GM21390 (cell line): ENCODE measurements at regions not wholly inside any gene's neighbourhood (a gene's known extent, or its start where the extent isn't known, plus 50 kb on each side); places are given as distances from the start of the nearest gene placed in this dataset.

Experiments
- ATAC-seq: cut with Tn5 transposase; IDR thresholded peaks from one replicate; pipeline ENCODE4 v1.9.1; 2021; ENCODE audit not compliant: unreplicated experiment

DNA sequence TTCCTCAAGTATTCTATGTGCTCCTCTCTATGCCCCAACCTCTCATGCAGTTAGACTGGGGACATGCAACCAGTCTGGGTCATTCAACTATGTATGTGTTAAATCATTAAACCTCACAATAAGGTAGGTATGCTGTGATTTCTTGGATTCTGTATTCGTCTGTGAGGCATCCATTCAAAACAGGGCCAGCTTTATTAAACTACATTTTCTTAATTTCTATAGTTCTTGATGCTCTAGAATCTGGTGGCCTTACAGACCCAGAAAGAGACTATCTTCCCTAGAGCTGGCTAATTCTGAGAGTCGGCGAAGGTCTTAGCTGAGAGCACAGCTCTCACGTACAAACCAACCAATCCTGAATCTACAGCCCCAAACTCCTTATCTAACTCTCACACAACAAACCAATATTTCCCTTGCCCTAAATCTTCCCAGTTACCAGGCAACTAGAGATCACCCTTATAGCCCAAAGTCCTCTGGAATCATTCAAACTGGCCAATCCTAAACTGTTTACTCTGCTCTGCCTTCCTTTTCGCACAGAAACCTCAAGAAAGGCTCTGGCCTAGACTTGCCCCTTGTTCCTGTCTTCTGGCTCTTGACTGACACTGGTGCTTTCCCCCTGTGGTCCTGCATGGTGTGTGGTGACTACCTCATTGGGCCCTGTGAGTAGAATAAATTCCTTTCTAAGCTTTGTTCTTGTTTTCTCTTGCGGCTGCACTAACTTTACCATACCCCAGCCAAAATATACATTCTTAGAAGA, 203.5 kb upstream of the TET2 start:
- ATAC-seq, result peak; percentile 44

DNA sequence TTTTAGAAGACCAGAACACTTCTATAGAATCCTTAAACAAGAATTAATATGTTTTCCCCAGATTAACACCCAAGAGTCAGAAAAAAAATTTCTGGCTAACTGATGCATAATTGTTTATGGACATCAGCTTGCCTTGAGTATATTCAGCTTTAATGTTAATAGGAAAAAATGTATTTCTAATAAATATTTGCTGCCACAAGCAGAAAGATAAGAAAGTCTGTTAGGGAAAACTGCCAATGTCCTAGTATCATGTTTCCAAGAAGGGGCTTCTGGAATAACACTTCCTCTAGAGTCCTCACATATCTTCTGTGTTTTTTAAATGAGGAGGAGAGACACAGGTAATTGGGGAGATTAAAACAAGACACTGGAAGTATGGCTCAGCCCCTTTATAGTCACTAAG, 202.1 kb upstream of the TET2 start:
- no peak for ATAC-seq

DNA sequence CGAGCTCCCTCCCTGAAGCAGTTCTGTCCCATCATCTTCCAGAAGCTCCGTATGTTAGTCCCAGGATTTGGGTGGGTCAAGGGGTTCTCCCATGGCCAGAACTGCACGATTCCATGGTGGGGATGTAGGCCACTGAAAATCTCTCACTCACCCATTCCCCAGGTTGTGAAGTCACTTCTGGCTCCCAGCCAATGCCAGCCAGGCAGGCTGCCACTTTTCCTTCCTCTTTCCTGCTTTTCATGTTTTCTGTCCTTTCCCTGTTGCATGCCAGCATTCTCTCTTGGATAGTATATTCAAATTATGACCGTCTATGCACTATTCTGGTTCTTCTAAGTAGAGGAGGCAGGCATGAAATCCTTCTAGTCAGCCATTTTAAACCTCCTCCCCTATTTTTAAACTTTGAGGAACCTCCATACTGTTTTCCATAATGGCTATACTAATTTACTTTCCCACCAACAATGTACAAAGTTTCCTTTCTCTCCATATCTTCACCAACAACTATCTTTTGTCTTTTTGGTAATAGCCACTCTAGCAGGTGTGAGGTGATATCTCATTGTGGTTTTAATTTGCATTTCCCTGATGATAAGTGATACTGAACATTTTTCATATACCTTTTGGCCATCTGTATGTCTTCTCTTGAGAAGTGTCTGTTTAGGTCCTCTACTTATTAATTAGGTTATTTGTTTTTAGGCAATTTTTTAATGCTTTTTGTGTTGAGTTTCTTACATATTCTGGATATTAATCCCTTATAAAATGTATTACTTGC, 182.1 kb upstream of the TET2 start:
- ATAC-seq, result peak; percentile 44

DNA sequence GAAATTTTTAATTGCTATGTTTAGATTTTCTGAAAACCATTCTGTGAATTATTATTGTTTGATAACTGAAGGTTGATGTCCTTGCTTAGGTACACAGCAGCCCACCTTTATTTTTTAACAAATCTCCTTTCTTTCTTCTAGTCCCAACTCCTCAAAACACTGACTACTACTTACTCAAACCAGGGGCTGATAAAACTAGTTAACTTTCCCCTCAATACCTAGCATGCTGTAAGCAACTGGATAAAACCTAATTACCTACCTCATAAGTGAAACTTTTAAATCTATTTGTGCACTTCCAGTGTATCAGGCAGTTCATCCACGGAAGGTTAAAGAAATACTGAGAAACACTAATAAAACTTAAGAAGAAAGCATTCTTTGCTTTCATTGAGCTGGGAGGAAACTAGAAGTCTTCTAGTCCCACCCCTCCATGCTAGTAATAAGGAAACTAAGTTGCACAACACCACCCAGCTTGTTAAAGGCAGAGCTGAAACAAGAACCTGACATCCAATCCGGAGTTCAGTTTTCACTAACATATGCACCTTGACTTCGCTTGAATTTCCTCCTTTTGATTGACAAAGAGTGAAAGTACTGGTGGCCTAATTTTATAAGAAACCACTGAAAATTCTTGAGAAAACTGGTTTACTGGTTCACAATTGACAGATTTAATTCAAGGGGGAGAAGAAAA, 180.2 kb upstream of the TET2 start:
- ATAC-seq, result peak; percentile 93

DNA sequence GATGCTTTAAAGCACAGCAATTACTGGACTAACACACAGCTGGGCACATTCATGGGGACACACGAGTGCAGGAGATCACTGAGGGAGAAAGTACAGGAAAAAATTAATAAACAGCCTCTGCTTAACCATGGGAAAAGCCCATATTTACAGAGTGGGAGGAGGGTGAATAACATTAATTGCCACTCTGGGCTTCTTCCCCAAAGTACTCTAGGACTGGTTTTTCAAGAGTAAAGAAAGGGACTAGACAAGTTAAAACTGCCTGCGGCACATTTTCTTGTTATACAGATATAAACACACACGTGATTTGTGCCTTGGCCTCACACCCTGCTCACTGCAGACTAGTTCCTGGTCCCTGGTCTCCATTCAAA, 179.7 kb upstream of the TET2 start:
- peak; percentile 24 for ATAC-seq

DNA sequence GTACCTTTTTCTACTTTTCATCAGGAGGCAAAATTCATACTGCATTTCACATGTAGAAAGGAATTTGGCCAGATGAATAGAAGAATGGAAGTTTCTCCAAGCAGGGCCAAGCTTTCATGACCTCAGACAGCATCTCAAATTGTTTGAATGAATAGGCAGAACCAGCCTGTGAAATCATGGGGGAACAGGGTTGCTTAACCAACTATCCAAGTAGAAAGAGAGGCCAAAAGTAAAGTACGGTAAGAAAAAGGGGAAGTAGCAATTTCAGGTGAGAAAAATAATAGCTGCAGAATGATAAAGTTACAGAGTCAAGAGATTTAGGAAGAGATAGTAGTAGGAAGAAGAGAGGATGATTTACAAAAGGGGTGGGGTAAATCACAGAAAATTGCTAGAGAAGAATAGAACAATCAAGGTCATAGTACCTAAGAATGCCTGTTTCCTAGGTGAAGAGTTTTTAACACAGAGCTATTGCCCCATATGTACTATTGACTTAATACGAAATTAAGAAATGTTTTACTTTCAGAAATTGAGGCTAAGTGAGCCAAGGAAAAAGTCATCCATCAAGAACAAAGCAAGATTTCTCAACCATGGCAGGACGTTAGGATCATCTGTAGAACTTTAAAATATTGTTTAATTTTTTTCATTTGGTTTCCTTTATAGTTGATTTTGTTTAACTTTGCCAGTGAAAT, 177.1 kb upstream of the TET2 start:
- no peak for ATAC-seq

DNA sequence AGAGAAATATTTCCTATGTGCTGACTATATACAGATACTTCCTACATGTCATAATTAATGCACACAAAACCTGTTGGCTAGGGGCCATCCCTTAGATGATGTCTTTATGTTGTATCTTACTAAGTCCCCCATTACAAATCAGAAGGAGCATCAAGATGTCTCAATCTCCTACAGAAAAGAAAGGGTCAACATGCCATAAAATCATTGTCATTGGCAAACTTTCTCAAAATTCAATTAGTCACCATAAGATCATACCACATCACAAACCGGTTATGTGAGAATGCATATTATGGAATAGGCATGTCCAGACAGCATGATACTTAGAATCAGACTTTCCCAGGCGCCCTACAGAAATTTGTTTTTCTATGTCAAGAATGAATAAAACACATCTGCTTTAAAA, 175.2 kb upstream of the TET2 start:
- ATAC-seq, result no peak

DNA sequence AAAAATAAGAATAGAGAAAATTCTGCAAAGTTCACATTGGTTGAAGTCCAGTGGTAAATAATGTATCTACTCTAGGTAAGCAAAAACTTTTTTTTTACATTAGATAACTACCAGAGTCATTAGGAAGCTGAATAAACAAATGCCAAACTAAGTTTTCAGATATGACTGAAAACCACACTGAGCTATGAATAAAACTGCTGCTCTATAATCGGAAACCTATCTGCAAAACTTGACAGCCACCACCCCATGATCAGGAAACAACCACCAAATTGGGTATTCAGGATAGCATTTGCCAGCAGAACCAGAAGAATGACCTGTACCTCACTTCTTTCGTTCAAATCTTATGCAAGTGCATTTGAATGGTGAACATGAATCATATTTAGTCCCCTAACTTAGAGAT, 173.0 kb upstream of the TET2 start:
- peak; percentile 47 for ATAC-seq

DNA sequence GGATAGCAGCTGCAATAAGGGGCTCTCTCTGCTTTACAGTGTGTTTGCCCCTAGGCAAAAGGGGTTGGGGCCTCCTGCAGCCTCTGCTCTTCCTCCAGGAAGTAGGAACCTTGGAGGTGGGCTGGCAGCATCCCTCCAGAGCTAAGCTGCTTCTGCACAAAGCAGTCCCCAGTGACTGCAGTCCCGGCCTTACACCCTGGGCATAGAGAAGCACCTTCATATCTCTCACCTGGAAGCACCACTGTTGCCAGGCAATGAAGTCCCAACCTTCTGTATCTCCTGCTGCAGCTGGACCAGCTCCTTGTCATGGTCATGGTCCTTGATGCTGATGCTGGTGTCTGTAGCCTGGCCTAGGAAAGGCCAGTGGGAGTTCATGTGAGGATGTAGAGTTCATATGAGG, 171.1 kb upstream of the TET2 start:
- ATAC-seq, result no peak

DNA sequence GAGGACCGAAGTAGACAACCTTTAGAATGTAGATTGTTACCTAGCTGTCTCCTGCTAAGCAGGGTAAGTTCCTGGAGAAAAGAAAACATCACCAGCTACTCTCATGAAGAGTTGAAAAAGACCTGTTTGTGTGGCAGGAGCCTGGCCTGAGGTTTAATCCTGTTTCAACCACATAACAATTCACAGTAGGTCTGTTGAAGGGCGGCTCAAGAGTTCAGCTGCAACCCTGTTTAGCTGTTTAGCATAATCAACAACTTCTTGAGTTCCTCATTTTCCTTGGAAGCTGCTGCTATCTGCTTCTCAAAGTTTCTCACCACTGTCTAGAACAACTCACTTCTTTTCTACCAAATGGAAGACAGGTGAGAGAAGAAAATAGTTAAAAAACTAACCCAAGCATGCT, 170.4 kb upstream of the TET2 start:
- peak; percentile 52 for ATAC-seq

DNA sequence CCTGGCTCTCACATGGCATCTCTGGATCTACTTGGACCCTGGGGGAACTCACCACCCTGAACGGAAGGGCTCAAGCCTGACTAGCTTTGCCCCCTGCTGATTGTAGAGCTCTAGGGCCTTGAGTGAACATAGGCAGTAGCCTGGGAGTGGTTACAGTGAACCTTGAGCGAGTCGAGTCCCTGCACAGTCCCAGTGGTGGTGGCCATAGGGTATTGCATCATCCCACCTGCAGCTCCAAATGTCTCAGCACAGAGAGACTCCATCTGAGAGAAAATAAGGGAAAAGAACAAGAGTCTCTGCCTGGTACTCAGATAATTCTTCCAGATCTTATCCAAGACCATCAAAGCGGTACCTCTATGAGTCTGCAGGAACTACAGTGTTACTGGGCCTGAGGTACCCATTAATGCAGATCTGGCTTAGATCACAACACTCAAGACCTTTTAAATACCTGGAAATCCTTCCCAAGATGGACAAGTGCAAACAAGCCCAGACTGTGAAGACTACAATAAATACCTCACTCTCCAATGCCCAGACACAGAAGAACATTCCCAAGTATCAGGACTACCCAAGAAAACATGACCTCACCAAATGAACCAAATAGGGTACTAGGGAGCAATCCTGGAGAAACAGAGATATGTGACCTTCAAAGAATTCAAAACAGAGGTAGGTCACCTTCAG, 167.5 kb upstream of the TET2 start:
- ATAC-seq, result no peak

DNA sequence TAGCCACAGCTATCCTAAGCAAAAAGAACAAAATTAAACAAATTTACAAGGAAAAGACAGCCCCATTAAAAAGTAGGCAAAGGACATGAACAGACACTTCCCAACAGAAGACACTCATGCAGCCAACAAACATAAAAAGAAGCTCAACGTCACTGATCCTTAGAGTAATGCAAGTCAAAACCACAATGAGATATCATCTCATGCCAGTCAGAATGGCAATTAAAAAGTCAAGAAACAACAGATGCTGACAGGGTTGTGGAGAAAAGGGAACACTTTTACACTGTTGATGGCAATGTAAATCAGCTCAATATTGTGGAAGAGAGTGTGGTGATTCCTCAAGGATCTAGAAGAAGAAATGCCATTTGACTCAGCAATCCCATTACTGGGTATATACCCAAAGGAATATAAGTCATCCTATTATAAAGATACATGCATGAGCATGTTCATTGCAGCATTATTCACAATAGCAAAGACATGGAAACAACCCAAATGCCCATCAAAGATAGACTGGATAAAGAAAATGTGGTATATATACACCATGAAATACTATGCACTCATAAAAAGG, 163.0 kb upstream of the TET2 start:
- no peak for ATAC-seq

DNA sequence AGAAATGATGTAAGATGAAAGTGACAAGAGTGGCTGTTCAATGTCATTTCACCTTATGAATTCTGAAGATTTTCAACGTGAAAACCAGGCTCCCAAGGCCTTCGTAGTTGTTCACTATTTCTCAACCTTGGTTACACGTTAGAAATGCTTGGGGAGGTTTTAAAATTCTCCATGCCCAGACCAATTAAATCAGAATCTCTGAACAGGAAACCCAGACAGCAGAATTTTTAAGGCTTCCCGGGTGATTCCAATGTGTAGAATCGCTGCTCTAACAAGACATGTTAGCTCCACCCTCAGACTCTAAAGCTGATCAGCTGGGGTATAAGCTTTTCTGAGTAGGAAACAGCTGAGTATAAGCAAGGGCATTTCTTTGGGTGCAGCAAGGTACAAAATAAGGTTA, 160.4 kb upstream of the TET2 start:
- no peak for ATAC-seq

DNA sequence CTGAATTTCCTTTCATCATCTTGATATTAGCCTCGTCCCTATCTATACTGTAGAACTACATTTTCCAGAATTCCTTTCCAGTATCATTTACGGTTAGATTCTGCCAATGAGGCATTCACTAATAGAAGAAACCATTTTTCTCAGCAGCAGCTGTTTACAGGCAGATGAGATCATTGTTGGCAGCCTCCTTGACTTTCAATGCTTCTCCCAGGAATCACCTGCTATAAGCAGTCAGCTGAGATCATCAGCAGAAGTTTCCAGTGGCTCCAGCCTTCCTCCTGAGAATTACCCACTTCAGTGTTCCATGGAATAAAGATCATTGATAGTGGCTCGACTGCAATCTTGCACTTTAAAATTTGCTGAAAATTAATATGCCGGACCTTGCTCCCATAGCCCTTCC, 157.3 kb upstream of the TET2 start:
- ATAC-seq, result no peak

DNA sequence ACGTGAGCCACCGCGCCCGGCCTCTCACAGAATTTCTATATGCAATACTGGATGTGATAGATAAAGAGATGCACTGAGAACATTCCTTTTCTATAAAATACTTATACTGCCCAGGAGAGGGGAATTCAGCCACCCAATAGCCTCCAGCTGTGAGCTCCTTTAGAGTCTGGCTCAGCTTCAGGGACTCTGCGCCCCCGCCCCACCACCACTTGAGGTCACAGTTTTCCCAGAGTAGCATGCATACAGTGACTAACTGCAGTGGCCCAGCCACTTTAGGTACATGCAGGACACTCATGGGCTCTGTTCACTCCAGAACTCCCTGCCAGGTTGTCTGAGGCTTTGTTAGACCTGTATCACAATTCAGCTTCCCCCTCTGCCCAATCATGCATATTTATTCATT, 144.4 kb upstream of the TET2 start:
- no peak for ATAC-seq

DNA sequence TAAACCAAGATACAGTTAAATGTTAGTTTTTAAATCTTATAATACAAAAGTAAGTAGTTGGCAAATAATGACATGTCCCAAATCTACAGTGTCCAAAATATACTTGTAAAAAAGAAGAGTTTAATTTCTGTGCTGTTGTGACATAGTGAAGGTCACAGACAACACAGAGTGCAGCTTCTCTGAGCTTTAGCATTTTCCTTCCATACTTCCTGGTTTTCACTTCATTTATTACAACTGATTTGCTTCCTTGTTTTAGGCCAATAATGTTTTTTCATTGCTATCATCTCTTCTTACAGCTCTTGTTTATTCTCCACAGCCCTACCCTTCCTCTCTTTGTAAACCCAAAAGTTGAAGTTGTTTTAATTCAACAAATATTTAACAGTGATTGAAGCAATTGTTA, 132.4 kb upstream of the TET2 start:
- no peak for ATAC-seq

DNA sequence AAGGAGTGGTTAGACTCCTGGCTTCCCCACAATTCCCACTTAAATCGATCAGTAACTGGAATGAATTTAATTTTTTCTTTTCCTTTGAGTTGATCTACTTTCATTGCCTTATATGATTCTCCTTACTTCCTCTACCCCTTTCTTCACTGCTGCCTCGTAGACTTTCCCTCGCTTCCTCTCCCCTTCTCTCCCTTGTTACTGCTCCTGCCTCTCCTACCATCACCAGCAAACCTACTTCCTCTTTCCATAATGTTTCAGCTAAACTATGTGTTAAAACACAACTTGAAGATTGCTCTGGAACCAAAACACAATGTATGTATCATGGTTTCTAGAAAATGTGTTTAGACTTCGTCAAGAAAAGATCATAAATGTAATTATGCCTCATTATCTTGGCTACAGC, 132.0 kb upstream of the TET2 start:
- no peak for ATAC-seq

DNA sequence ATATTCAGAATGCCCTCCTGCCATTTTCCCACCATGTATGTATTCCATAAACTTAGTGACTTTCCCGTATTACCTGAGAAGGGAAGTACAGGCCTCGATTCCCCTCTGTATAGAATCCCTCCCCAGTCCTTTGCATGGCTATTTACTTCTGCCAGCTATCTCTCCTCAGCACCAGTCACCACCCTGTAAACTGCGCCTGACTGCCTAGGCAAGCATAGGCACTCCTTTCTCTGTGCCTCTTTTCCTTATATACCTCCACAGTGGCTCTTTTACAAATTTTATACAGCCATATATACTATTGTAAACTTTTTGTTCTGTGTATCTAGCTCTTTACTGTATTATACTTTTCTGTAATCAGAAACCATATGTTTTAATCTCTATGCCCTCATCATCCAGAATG, 130.9 kb upstream of the TET2 start:
- no peak for ATAC-seq

DNA sequence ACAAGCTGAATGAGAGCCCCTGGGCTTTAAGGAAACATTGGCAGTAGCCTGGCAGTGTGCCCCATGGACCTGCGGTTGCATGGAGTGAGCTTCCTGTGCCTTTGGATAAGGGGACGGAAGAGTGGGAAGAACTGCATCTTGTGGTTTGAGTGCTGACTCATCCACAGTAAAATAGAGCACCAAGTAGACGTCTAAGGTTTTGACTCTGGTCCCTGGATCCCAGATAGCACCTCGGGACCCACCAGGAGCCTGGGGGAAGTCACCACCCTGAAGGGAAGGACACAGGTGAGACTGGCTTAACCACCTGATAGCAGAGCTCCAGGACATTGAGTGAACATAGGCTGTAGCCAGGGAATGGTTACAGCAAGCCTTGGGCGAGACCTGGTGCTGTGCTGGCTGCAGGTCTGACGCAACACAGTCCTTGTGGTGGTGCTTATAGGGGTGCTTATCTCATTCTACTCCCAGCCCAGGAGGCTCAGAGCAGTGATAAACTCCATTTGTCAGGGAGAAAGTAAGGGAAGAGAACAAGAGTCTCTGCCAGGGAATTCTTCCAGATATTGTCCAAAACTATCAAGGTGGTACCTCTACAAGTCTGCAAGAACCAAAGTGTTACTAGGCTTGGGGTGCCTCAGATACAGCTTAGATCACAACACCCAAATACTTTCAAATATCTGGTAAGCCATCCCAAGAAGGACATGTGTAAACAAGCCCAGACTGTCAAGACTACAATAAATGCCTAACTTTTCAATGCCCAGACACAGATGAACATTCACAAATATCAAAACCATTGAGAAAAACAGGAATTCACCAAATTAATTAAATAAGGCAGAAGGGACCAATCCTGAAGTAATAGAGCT, 123.6 kb upstream of the TET2 start:
- no peak for ATAC-seq

DNA sequence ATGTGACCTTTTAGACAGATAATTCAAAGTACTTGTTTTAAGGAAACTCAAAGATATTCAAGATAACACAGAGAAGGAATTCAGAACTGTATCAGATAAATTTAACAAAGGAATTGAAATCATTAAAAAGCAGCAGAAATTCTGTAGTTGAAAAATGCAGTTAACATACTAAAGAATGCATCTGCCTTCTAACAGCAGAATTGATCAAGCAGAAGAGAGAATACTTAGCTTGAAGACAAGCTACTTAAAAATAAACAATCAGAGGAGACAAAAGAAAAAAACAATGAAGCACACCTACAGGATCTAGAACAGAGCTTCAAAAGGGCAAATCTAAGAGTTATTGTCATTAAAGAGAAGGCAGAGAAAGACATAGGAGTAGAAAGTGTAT, 123.0 kb upstream of the TET2 start:
- ATAC-seq, result no peak
